H7 (cell line): ENCODE measurements at regions not wholly inside any gene's neighbourhood (a gene's known extent, or its start where the extent isn't known, plus 50 kb on each side); places are given as distances from the start of the nearest gene placed in this dataset.

Experiments used
- DNase-seq: peaks from one replicate; pipeline ENCODE4 v3.0.0; 2012
- H3K27me3 ChIP-seq: 2 replicates; pipeline ENCODE4 v1.6.0; 2011; ENCODE audit warnings: mild to moderate bottlenecking, low read length; ENCODE audit not compliant: control insufficient read depth, insufficient read depth
- H3K36me3 ChIP-seq: replicated peaks from 2 replicates; pipeline ENCODE4 v1.5.1; 2011; ENCODE audit warnings: low read length; ENCODE audit not compliant: control insufficient read depth, insufficient read depth
- H3K4me3 ChIP-seq: 2 replicates; pipeline ENCODE4 v1.5.1; 2011; ENCODE audit warnings: low read depth, mild to moderate bottlenecking, control low read depth, low read length, moderate library complexity; ENCODE audit not compliant: insufficient read depth

GRCh38 chr4:31108762-31109161 lies 388.6 kb downstream of the PCDH7 start:
- no peak overlapping the region for H3K4me3 ChIP-seq
- H3K27me3 ChIP-seq = no peaks in the 10 kb centered on the region
- no peaks in the 10 kb centered on the region for H3K36me3 ChIP-seq
- DNase-seq = peak; percentile 7

DNA sequence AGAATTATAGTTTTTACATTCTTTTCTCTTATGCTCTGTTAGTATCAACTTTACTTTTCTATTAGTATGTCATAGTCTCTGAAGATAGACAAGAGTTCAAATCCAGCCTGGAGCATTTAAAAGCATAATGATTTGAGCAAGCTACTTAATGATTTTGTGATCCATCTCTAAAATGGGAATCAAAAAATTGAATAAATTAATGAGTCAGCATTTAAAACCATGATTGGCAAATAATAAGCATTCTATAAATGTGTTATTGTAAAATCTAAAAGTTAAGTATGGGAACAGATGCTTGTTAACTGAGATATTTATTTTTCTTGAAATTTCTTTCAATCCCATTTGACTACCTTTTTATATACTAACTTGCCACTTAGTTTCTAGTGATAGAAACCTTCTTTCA lies 391.6 kb downstream of the PCDH7 start:
- no peak for DNase-seq

GRCh38 chr4:31114816-31115215 lies 394.6 kb downstream of the PCDH7 start:
- no peaks in the 10 kb centered on the region for H3K27me3 ChIP-seq
- no peak for DNase-seq
- H3K4me3 ChIP-seq = no peak overlapping the region
- no peaks in the 10 kb centered on the region for H3K36me3 ChIP-seq

More for the DNA sequence above, 391.6 kb downstream of the PCDH7 start:
- Histone ChIP-seq H3K4me3 (no peak overlapping the region), H3K27me3 (no peaks in the 10 kb centered on the region), H3K36me3 (no peaks in the 10 kb centered on the region)

- no peaks in the 10 kb centered on the region for H3K36me3 ChIP-seq
- H3K27me3 ChIP-seq = no peaks in the 10 kb centered on the region
- no peak for DNase-seq
- no peak overlapping the region for H3K4me3 ChIP-seq
These were observed 403.9 kb downstream of the PCDH7 start for GRCh38 chr4:31124008-31124585.

GRCh38 chr4:31125061-31125460 lies 404.9 kb downstream of the PCDH7 start:
- no peak for DNase-seq
- Histone ChIP-seq H3K27me3 (no peaks in the 10 kb centered on the region), H3K4me3 (no peak overlapping the region), H3K36me3 (no peaks in the 10 kb centered on the region)

DNA sequence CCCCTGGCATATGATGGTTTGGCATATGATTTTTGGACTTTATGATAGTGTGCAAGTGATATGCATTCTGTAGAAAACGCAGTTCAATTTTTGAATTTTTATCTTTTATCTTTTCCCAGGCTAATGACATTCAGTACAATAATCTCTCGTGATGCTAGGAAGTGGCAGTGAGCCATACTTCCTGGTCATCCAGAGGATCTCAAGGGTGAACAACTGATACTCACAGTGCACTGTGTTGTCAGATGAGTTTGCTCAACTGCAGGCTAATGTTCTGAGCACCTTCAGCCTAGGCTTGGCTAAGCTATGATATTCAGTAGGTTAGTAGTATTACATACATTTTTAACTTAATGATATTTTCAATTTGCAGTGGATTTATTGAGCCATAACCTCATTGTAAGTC lies 405.3 kb downstream of the PCDH7 start:
- Histone ChIP-seq H3K27me3 (no peaks in the 10 kb centered on the region), H3K4me3 (no peak overlapping the region), H3K36me3 (no peaks in the 10 kb centered on the region)
- DNase-seq = no peak

- DNase-seq = no peak
- H3K4me3 ChIP-seq = no peak overlapping the region
- H3K27me3 ChIP-seq = no peaks in the 10 kb centered on the region
- H3K36me3 ChIP-seq = no peaks in the 10 kb centered on the region
These were observed 406.8 kb downstream of the PCDH7 start for GRCh38 chr4:31126881-31127398.

GRCh38 chr4:31130930-31131329 lies 410.8 kb downstream of the PCDH7 start:
- no peak for DNase-seq
- no peak overlapping the region for H3K4me3 ChIP-seq
- H3K36me3 ChIP-seq = no peaks in the 10 kb centered on the region
- no peaks in the 10 kb centered on the region for H3K27me3 ChIP-seq

- H3K36me3 ChIP-seq = no peaks in the 10 kb centered on the region
- no peaks in the 10 kb centered on the region for H3K27me3 ChIP-seq
- no peak for DNase-seq
- no peak overlapping the region for H3K4me3 ChIP-seq
These were observed 414.6 kb downstream of the PCDH7 start for GRCh38 chr4:31134720-31135119.

- no peaks in the 10 kb centered on the region for H3K36me3 ChIP-seq
- no peaks in the 10 kb centered on the region for H3K27me3 ChIP-seq
- no peak for DNase-seq
These were observed 419.6 kb downstream of the PCDH7 start for GRCh38 chr4:31139767-31140166.

GRCh38 chr4:31141095-31141831 lies 421.1 kb downstream of the PCDH7 start:
- no peak for DNase-seq
- Histone ChIP-seq H3K27me3 (no peaks in the 10 kb centered on the region), H3K36me3 (no peaks in the 10 kb centered on the region), H3K4me3 (no peak overlapping the region)

More at GRCh38 chr4:31139767-31140166, 419.6 kb downstream of the PCDH7 start:
- H3K4me3 ChIP-seq = no peak overlapping the region

DNA sequence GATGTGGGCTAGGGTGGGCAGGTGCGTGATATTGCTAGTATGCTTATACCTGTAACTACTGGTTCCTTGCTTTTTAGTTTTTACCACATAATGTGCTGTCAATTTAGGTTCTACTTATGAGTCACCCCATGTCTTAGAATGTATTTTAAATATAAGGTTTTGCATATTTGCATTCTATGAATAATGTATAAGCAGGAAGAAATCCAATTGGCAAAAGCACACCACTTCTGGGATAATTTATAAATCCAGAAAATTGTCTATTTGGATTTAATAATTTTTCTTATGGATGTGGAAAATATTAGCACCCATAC lies 421.6 kb downstream of the PCDH7 start:
- no peak for DNase-seq
- no peaks in the 10 kb centered on the region for H3K27me3 ChIP-seq

GRCh38 chr4:31146366-31146765 lies 426.2 kb downstream of the PCDH7 start:
- H3K27me3 ChIP-seq = no peaks in the 10 kb centered on the region
- H3K36me3 ChIP-seq = no peaks in the 10 kb centered on the region
- DNase-seq = no peak
- no peak overlapping the region for H3K4me3 ChIP-seq

More for the DNA sequence above, 421.6 kb downstream of the PCDH7 start:
- no peaks in the 10 kb centered on the region for H3K36me3 ChIP-seq
- no peak overlapping the region for H3K4me3 ChIP-seq

- no peak for DNase-seq
- no peak overlapping the region for H3K4me3 ChIP-seq
- H3K36me3 ChIP-seq = no peaks in the 10 kb centered on the region
- H3K27me3 ChIP-seq = no peaks in the 10 kb centered on the region
These were observed 428.8 kb downstream of the PCDH7 start for GRCh38 chr4:31148990-31149389.

DNA sequence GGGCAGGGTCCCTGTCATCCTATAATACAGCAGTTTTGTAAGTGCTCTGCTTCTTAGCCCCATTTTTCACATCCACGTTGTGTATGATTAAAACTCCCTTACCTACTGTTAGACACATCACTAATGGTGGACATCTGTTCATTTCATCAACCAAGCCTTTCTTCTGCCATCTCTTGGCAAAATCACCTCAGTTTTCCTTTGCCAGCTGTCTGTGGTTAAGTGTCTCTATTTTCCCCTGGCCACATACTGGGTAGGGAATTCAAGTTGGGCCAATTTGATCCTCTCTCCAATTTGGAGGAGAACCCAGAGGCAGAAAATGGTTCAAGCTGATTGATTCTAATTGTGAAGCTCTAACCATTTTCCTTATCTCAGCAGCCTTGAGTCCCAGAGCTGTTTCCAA lies 436.1 kb downstream of the PCDH7 start:
- Histone ChIP-seq H3K27me3 (no peaks in the 10 kb centered on the region), H3K36me3 (no peaks in the 10 kb centered on the region), H3K4me3 (no peak overlapping the region)
- DNase-seq = no peak
